Stimulated activated CD4-positive, alpha-beta T cell treated with anti-CD3 and anti-CD28 coated beads, Interleukin-12 subunit alpha, Interleukin-12 subunit beta, amount 100 ng/mL, for 24 hours (primary cell): ENCODE measurements at regions not wholly inside any gene's neighbourhood (a gene's known extent, or its start where the extent isn't known, plus 50 kb on each side); places are given as distances from the start of the nearest gene placed in this dataset.
A peak's percentile ranks its signal among the peaks of the same experiment; 100 is the strongest.

Source experiments
- DNase-seq, 2 experiments: peaks; one replicate each; pipeline ENCODE4 v3.0.0-alpha.2; 2020; ENCODE audit warnings: low read depth in 2 of 2

GRCh38 chr16:79331066-79331465 is 269.5 kb downstream of the MAF start:
- no peak for DNase-seq

- no peak for DNase-seq
These were observed 270.6 kb downstream of the MAF start for GRCh38 chr16:79329967-79330366.

- no peak for DNase-seq
These were observed 271.4 kb downstream of the MAF start for GRCh38 chr16:79329166-79329521.

- no peak for DNase-seq
These were observed 272.0 kb downstream of the MAF start for GRCh38 chr16:79328402-79329165.

- no peak for DNase-seq
These were observed 272.7 kb downstream of the MAF start for GRCh38 chr16:79327836-79328235.

- DNase-seq = no peak
These were observed 274.0 kb downstream of the MAF start for GRCh38 chr16:79326549-79326948.

GRCh38 chr16:79325226-79325945 is 275.2 kb downstream of the MAF start:
- no peak for DNase-seq

GRCh38 chr16:79320956-79321355 is 279.6 kb downstream of the MAF start:
- no peak for DNase-seq

GRCh38 chr16:79318143-79318899 is 282.2 kb downstream of the MAF start:
- DNase-seq = no peak

- no peak for DNase-seq
These were observed 283.0 kb downstream of the MAF start for GRCh38 chr16:79317521-79317920.

GRCh38 chr16:79317026-79317425 is 283.5 kb downstream of the MAF start:
- DNase-seq = no peak

- DNase-seq = peak; percentile 55 to 59
These were observed 284.5 kb downstream of the MAF start for GRCh38 chr16:79316004-79316458.

- no peak for DNase-seq
These were observed 288.0 kb downstream of the MAF start for GRCh38 chr16:79312502-79312901.

- no peak for DNase-seq
These were observed 289.8 kb downstream of the MAF start for GRCh38 chr16:79310710-79311109.

GRCh38 chr16:79309606-79310005 is 290.9 kb downstream of the MAF start:
- no peak for DNase-seq

GRCh38 chr16:79307214-79307613 is 293.3 kb downstream of the MAF start:
- no peak for DNase-seq

GRCh38 chr16:79305074-79305473 is 295.5 kb downstream of the MAF start:
- no peak for DNase-seq

- no peak for DNase-seq
These were observed 296.6 kb downstream of the MAF start for GRCh38 chr16:79303959-79304387.

- no peak for DNase-seq
These were observed 297.3 kb downstream of the MAF start for GRCh38 chr16:79303206-79303605.

- no peak for DNase-seq
These were observed 297.8 kb downstream of the MAF start for GRCh38 chr16:79302731-79303130.

GRCh38 chr16:79301051-79301450 is 299.5 kb downstream of the MAF start:
- no peak for DNase-seq
